Suprapubic skin (tissue), 4 donors: ENCODE measurements at regions not wholly inside any gene's neighbourhood (a gene's known extent, or its start where the extent isn't known, plus 50 kb on each side); places are given as distances from the start of the nearest gene placed in this dataset.

Source experiments
- DNase-seq, 2 donors: peaks; one replicate each; pipeline ENCODE4 v3.0.0-alpha.2; 2019; ENCODE audit warnings: low spot score in 2 of 2
- H3K27ac ChIP-seq: fragments of 200-600 bp; sonication (generic); one replicate; pipeline ENCODE4 v1.5.1; 2019
- H3K27me3 ChIP-seq: fragments of 200-600 bp; sonication (generic); one replicate; pipeline ENCODE4 v1.5.1; 2019
- H3K36me3 ChIP-seq: fragments of 200-600 bp; sonication (generic); one replicate; pipeline ENCODE4 v1.5.1; 2019
- H3K4me1 ChIP-seq: fragments of 200-600 bp; sonication (generic); one replicate; pipeline ENCODE4 v1.5.1; 2019
- H3K4me3 ChIP-seq: fragments of 200-600 bp; sonication (generic); one replicate; pipeline ENCODE4 v1.5.1; 2019; ENCODE audit warnings: mild to moderate bottlenecking
- H3K9me3 ChIP-seq: fragments of 200-600 bp; sonication (generic); one replicate; pipeline ENCODE4 v1.5.1; 2019
- CTCF ChIP-seq, 2 donors: fragments of 200-600 bp in 1 of 2; fragments of 450-650 bp in 1 of 2; sonication (generic) in 1 of 2; IDR thresholded peaks; one replicate each; pipeline ENCODE4 v1.5.1; 2016 to 2019; ENCODE audit warnings: antibody characterized with exemption in 2 of 2, mild to moderate bottlenecking in 1 of 2, moderate library complexity in 1 of 2
- EP300 ChIP-seq: sonication (generic); formaldehyde crosslinking; IDR thresholded peaks from one replicate; pipeline ENCODE4 v1.6.1; 2017; ENCODE audit warnings: antibody characterized with exemption
- POLR2A ChIP-seq, 2 donors: fragments of 450-650 bp; IDR thresholded peaks; one replicate each; pipeline ENCODE4 v1.6.1; 2017; ENCODE audit warnings: antibody characterized with exemption in 2 of 2, mild to moderate bottlenecking in 2 of 2, moderate library complexity in 2 of 2
- POLR2AphosphoS5 ChIP-seq, 3 donors: sonication (generic); formaldehyde crosslinking; IDR thresholded peaks; one replicate each; pipeline ENCODE4 v1.6.1; 2017; ENCODE audit warnings: antibody characterized with exemption in 3 of 3
- WGBS: methylation state at CpG from one replicate; pipeline ENCODE4 v1.1.5; 2018; 5-methylcytosine and 5-hydroxymethylcytosine counted together

DNA sequence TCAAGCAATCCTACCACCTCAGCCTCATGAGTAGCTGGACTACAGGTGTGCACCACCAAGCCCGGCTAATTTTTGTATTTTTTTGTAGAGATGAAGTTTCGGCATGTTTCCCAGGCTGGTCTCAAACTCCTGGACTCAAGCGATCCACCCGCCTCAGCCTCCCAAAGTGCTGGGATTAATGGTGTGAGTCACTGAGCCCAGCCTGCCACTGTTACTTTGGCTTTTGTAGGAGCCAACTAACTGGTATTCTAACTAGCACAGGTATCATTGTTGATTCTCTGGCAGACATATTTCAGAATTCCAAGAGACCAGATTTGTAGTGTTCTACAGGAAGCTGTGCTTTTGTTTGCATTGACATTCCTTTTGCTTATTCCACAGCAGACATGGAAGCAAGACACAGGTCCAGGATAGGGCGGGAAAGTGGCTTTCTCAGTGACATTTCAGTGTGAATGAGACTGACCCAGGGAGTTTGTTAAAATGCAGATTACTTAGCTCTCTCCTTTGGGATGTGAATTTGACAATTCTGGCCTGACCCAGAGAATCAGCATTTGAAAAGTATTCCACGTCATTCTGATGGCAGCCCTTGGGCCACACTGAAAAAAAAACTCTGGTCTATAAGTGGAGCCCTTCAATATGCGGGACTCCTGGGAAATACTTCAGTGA is 52.2 kb upstream of the PAX6 start:
- Histone ChIP-seq H3K27ac (no peak overlapping the region), H3K4me3 (no peak overlapping the region), H3K36me3 (no peaks in the 10 kb centered on the region), H3K27me3 (peaks cover 20% of the 10 kb centered on the region), H3K4me1 (no peaks in the 10 kb centered on the region), H3K9me3 (no peaks in the 10 kb centered on the region)
- TF ChIP-seq POLR2AphosphoS5 (IDR thresholded peaks at IDR 0.05) (no peak), CTCF (IDR thresholded peaks at IDR 0.05) (no peak), EP300 (no peak)
- 83% methylated on average over 7 of the region's 7 CpGs for WGBS
- no peak for DNase-seq

GRCh38 chr11:31861011-31861410 is 49.9 kb upstream of the PAX6 start:
- WGBS, result 86% methylated on average over 3 of the region's 3 CpGs
- TF ChIP-seq POLR2A (IDR thresholded peaks at IDR 0.05) (no peak), CTCF (IDR thresholded peaks at IDR 0.05) (no peak), POLR2AphosphoS5 (IDR thresholded peaks at IDR 0.05) (no peak), EP300 (no peak)

More at GRCh38 chr11:31861011-31861410, 49.9 kb upstream of the PAX6 start:
- no peaks in the 10 kb centered on the region for H3K4me1 ChIP-seq
- H3K27me3 ChIP-seq, result peaks cover 11% of the 10 kb centered on the region
- no peak overlapping the region for H3K27ac ChIP-seq
- DNase-seq, result no peak
- H3K4me3 ChIP-seq, result no peak overlapping the region
- H3K9me3 ChIP-seq, result no peaks in the 10 kb centered on the region
- H3K36me3 ChIP-seq, result no peaks in the 10 kb centered on the region
